ENCODE measurements at regions not wholly inside any gene's neighbourhood (a gene's known extent, or its start where the extent isn't known, plus 50 kb on each side); places are given as distances from the start of the nearest gene placed in this dataset.
A peak's percentile ranks its signal among the peaks of the same experiment; 100 is the strongest.
"Not testable (repeated sequence)": the region's sequence is repeated elsewhere in the genome, so short reads cannot be mapped to it uniquely, and the experiment has no call there.

DNA sequence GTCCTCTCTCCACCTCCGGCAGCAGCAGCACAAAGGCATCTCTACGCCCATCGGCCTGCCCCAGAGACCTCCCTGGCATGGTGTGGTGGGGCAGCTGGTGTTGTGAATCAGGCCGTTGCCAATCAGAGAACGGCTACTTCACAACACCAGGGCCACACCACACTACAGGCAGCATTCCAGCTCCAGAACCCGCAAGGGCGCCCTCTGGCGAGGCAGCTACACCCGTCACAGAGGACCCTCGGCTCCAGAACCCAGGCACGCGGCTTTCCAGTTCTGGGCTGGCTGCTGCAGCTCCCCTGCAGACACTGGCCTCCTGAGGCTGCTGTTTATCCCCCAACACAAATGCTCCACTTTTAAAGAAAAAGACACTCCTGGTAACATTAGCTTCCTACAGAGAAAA is 127.5 kb upstream of the TOPAZ1 start:
- ATAC-seq = peak; percentile 61

DNA sequence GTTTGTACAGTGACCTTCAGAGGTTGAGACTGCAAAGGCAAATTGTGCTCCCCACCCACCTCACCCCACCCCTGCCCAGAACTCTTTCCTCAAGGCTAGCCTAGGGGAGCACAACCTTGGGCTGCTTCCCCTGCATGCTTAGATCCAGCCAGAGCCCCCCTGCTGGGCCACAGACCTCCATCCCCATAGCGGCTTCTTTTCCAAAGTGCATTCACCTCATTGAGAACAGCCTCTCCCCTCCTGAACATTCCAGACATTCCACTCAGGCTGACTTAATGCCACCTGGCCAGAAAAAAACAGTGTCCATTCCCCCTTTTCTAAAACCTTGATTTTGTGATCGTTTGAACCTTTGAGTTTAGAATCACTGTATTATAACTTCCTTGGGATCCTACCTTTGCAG is 124.4 kb upstream of the TOPAZ1 start:
- H3K4me1 Mint-ChIP-seq = no peaks in the 10 kb centered on the region
- no peak overlapping the region for H3K27ac Mint-ChIP-seq
- no peaks in the 10 kb centered on the region for H3K9me3 Mint-ChIP-seq
- H3K36me3 Mint-ChIP-seq = no peaks in the 10 kb centered on the region
- DNase-seq (ENCODE audit: low spot score in 2 of 2) = no peak
- ATAC-seq = no peak
- no peak overlapping the region for H3K4me3 Mint-ChIP-seq

More for the DNA sequence above, 127.5 kb upstream of the TOPAZ1 start:
- no peaks in the 10 kb centered on the region for H3K36me3 Mint-ChIP-seq
- no peak overlapping the region for H3K27ac Mint-ChIP-seq
- peak in 1 of 2 donors; percentile 7 for DNase-seq (ENCODE audit: low spot score in 2 of 2)
- H3K4me3 Mint-ChIP-seq = no peak overlapping the region
- H3K4me1 Mint-ChIP-seq = no peaks in the 10 kb centered on the region
- no peaks in the 10 kb centered on the region for H3K9me3 Mint-ChIP-seq

DNA sequence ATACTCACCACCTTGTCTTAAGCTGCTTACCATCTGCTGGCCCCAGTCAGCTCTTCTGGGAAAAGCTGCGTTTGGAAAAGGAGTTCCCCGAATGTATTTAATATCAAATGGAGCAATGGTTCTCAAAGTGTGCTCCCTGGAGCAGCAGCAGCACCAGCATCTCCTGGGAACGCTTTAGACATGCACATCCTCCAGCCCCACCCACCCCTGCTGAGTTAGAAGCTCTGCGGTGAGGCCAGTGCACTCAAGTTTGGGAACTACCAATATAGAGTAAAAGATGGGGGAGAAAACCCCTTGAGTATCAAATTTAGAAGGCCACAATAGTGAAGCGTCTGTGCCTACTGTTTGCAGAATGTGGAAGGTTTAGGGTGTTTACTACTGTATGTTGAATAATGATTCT is 124.0 kb upstream of the TOPAZ1 start:
- no peak overlapping the region for H3K4me3 Mint-ChIP-seq
- ATAC-seq = no peak
- H3K9me3 Mint-ChIP-seq = no peaks in the 10 kb centered on the region
- no peaks in the 10 kb centered on the region for H3K36me3 Mint-ChIP-seq
- no peak for DNase-seq (ENCODE audit: low spot score in 2 of 2)
- no peaks in the 10 kb centered on the region for H3K4me1 Mint-ChIP-seq
- no peak overlapping the region for H3K27ac Mint-ChIP-seq

DNA sequence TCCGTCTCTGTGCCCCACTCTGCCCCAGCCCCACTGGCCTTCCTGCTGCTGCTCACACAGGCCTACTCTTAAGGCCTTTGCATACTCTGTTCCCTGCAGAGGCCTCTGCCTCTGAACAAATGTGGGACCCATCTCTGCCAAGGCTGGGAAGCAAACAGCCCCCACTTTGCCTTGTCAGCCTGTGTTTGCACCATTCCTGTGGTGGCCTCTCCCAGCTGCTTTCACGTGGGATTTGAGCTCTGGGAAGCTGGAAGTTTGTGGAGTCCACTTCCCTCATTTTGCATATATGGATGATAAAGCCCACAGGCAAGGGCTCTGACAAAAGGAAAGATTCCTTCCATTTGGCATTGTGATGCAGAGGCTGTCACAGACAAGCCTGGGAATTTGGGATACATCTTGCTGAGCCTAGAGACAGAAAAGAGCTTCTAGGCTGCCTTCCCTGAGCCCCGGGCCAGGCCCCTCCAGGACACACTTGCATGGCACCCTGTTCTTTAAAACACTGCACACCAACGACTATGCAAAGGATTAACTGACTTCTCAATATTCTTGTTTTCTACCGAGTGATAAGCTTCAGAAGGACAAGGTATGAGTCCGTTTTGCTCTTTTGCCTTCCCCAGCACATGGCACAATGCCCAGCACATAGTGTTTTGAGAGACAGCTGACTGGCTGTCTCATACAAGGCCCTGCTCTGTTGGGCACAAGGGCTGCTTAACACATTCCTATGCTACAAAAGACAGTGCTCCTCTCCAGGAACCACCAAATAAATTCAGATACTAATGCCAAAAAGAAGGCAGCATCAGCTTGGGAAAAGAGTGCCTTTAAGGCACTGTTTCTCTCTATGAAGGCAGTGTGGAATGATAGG is 120.7 kb upstream of the TOPAZ1 start:
- no peaks in the 10 kb centered on the region for H3K36me3 Mint-ChIP-seq
- H3K4me1 Mint-ChIP-seq = no peaks in the 10 kb centered on the region
- ATAC-seq (no peak), DNase-seq (ENCODE audit: low spot score in 2 of 2) (no peak)
- no peak overlapping the region for H3K27ac Mint-ChIP-seq
- no peaks in the 10 kb centered on the region for H3K9me3 Mint-ChIP-seq
- H3K4me3 Mint-ChIP-seq = no peak overlapping the region

- no peak for DNase-seq (ENCODE audit: low spot score in 2 of 2)
- no peak overlapping the region for H3K27ac Mint-ChIP-seq
- ATAC-seq = no peak
- no peak overlapping the region for H3K4me3 Mint-ChIP-seq
- no peaks in the 10 kb centered on the region for H3K9me3 Mint-ChIP-seq
- no peaks in the 10 kb centered on the region for H3K4me1 Mint-ChIP-seq
- no peaks in the 10 kb centered on the region for H3K36me3 Mint-ChIP-seq
Observed at GRCh38 chr3:44125246-44125645, 116.4 kb upstream of the TOPAZ1 start.

DNA sequence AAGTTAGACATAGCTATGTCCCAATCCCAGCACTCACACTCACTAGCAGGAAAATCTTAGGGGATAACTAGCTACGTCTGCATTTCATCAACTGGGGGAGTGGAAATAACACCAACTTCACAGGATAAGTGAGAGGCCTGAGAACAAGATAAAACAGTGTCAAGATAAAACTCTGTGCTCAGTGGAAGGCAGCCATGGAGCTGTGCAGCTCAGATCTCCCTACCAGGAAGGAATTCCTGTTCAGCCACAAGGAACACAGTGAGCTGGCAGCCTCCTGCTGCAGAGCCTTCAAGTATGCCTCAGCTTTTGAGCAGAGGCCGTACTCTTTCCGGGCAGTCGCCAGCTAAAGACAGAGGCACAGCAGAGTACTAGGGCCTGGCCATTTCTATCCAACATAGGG is 115.8 kb upstream of the TOPAZ1 start:
- H3K27ac Mint-ChIP-seq = no peak overlapping the region
- DNase-seq (ENCODE audit: low spot score in 2 of 2) (no peak), ATAC-seq (no peak)
- H3K4me1 Mint-ChIP-seq = no peaks in the 10 kb centered on the region
- H3K4me3 Mint-ChIP-seq = no peak overlapping the region
- no peaks in the 10 kb centered on the region for H3K9me3 Mint-ChIP-seq
- no peaks in the 10 kb centered on the region for H3K36me3 Mint-ChIP-seq

- Mint-ChIP-seq H3K9me3 (no peaks in the 10 kb centered on the region), H3K36me3 (no peaks in the 10 kb centered on the region), H3K4me1 (no peaks in the 10 kb centered on the region), H3K4me3 (no peak overlapping the region), H3K27ac (no peak overlapping the region)
- ATAC-seq (no peak), DNase-seq (ENCODE audit: low spot score in 2 of 2) (no peak)
Observed at GRCh38 chr3:44128057-44128775, 113.5 kb upstream of the TOPAZ1 start.

DNA sequence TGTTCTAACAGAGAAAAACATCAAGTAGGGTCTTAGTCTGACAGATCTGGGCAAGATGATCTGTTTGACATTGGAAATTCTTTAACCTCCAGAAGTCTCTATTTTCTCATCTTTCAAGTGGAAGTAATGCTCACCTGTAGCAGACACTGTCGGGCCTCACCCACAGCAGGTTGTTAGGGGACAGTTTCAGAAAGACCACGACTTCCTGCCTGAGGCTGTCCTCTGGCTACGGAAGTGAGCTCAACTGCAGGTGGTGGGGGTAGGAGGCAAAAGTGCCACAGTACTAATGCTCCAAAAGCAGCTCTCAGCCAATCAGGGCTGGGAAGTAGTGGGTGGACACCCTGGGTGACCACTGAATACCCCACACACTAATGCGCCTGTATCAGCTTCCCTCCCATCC is 111.4 kb upstream of the TOPAZ1 start:
- Mint-ChIP-seq H3K36me3 (no peaks in the 10 kb centered on the region), H3K9me3 (no peaks in the 10 kb centered on the region), H3K4me1 (no peaks in the 10 kb centered on the region), H3K4me3 (no peak overlapping the region), H3K27ac (no peak overlapping the region)
- no peak for ATAC-seq
- DNase-seq (ENCODE audit: low spot score in 2 of 2) = no peak

- H3K27ac Mint-ChIP-seq = no peak overlapping the region
- H3K36me3 Mint-ChIP-seq = no peaks in the 10 kb centered on the region
- DNase-seq (ENCODE audit: low spot score in 2 of 2) = no peak
- no peak overlapping the region for H3K4me3 Mint-ChIP-seq
- H3K9me3 Mint-ChIP-seq = no peaks in the 10 kb centered on the region
- H3K4me1 Mint-ChIP-seq = no peaks in the 10 kb centered on the region
- no peak for ATAC-seq
Observed at GRCh38 chr3:44132061-44132460, 109.6 kb upstream of the TOPAZ1 start.

GRCh38 chr3:44132593-44132992 is 109.1 kb upstream of the TOPAZ1 start:
- Mint-ChIP-seq H3K4me3 (no peak overlapping the region), H3K27ac (no peak overlapping the region), H3K36me3 (no peaks in the 10 kb centered on the region), H3K9me3 (no peaks in the 10 kb centered on the region), H3K4me1 (no peaks in the 10 kb centered on the region)
- ATAC-seq (no peak), DNase-seq (ENCODE audit: low spot score in 2 of 2) (no peak)

DNA sequence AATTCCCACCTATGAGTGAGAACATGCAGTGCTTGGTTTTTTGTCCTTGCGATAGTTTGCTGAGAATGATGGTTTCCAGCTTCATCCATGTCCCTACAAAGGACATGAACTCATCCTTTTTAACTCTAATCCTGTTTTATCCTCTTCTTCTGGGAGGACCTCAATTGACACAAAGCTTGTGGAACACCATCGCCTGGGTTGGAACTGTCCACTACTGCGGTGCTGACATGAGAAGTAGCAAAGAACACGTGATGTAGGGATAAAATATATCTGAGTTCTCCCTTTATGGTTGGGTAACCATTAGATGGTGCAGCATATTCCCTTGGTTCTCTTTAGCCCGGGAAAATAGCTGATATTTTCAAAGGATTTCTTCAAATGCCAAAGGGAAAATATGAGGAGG is 105.3 kb upstream of the TOPAZ1 start:
- Mint-ChIP-seq H3K4me3 (no peak overlapping the region), H3K36me3 (no peaks in the 10 kb centered on the region), H3K27ac (no peak overlapping the region), H3K4me1 (no peaks in the 10 kb centered on the region), H3K9me3 (no peaks in the 10 kb centered on the region)
- DNase-seq (ENCODE audit: low spot score in 2 of 2) (no peak), ATAC-seq (no peak)

DNA sequence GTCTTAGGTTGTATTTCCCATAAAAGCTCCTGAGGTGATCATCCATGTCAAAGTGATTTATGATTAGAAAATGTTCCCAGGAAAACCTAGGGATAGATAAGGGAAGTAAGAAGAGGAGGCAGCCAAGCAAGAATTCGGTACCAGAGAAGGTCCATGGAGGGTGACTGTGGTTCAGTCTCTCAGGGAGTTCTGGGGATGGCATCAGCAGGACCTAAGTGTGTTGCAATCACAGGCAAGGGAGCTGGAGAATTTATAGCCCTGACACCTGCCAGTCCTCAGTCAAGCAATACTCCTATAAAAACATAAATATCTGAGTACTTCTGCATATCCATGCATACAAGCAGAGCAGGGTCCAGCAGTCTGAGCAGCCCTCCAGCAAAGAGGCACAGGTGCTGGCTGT is 95.6 kb upstream of the TOPAZ1 start:
- Mint-ChIP-seq H3K9me3 (no peaks in the 10 kb centered on the region), H3K4me1 (no peaks in the 10 kb centered on the region), H3K36me3 (no peaks in the 10 kb centered on the region), H3K27ac (no peak overlapping the region), H3K4me3 (no peak overlapping the region)
- no peak for DNase-seq (ENCODE audit: low spot score in 2 of 2)
- no peak for ATAC-seq

GRCh38 chr3:44159696-44160300 is 81.9 kb upstream of the TOPAZ1 start:
- Mint-ChIP-seq H3K27ac (no peak overlapping the region), H3K4me1 (no peaks in the 10 kb centered on the region), H3K4me3 (no peak overlapping the region), H3K36me3 (no peaks in the 10 kb centered on the region), H3K9me3 (no peaks in the 10 kb centered on the region)
- DNase-seq (ENCODE audit: low spot score in 2 of 2) (no peak), ATAC-seq (no peak)

DNA sequence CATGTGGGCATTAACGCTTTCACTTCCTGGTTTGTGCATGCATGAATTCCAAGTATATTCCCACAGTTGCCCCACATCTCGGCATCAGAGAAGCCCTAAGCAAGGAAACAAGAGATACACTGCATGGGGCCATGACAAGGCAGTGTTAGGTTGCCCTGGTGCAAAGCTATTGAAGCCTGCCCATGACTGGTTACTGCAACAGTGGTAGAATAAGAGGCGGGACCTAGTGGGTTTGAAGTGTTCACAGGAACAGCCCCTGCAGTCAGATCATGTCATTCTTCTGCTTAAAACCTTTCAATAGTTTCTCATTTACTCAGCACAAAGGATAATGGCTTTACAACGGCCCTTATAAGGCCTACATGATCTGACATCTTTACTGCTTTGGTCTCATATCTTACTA is 80.9 kb upstream of the TOPAZ1 start:
- H3K36me3 Mint-ChIP-seq = no peaks in the 10 kb centered on the region
- ATAC-seq = peak; percentile 69

DNA sequence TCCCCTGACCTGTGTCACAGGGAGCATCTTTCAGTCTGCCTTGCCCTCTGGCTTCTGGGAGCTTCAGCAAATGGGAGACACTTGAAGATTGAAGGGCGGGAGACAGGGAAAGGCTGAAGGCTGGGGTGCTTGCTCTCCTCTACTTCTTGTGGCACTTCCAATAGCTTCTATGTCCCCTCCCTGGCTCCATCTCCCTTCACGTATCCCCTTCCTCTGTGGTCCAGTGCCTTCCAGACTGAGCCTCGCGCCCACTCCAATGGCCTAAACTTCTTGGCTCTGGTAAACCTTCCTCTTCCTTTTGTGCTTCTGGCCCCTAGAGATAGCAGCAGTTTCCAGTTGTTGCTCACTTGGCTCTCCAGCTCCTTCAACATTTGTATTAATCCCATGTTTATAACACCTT is 69.8 kb upstream of the TOPAZ1 start:
- ATAC-seq (no peak), DNase-seq (ENCODE audit: low spot score in 2 of 2) (no peak)
- Mint-ChIP-seq H3K4me1 (no peaks in the 10 kb centered on the region), H3K36me3 (no peaks in the 10 kb centered on the region), H3K9me3 (peaks cover 3% of the 10 kb centered on the region), H3K4me3 (no peak overlapping the region), H3K27ac (no peak overlapping the region)

More for the DNA sequence above, 80.9 kb upstream of the TOPAZ1 start:
- no peak overlapping the region for H3K4me3 Mint-ChIP-seq
- H3K9me3 Mint-ChIP-seq = no peaks in the 10 kb centered on the region
- H3K27ac Mint-ChIP-seq = no peak overlapping the region
- no peak for DNase-seq (ENCODE audit: low spot score in 2 of 2)
- H3K4me1 Mint-ChIP-seq = no peaks in the 10 kb centered on the region

DNA sequence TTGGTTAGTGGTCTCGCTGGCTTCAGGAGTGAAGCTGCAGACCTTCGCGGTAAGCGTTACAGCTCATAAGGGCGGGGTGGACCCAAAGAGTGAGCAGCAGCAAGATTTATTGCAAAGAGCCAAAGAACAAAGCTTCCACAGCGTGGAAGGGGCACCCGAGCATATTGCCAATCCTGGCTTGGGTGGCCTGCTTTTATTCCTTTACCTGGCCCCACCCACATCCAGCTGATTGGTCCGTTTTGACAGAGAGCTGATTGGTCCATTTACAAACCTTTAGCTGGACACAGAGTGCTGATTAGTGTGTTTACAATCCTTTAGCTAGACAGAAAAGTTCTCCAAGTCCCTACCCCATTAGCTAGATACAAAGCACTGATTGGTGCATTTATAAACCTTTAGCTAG is 69.0 kb upstream of the TOPAZ1 start:
- not testable (repeated sequence) for H3K4me1 Mint-ChIP-seq; H3K36me3 Mint-ChIP-seq; H3K9me3 Mint-ChIP-seq; ATAC-seq; DNase-seq (ENCODE audit: low spot score in 2 of 2); H3K4me3 Mint-ChIP-seq; H3K27ac Mint-ChIP-seq
